Hepatocyte (in vitro differentiated cells): ENCODE measurements at regions not wholly inside any gene's neighbourhood (a gene's known extent, or its start where the extent isn't known, plus 50 kb on each side); places are given as distances from the start of the nearest gene placed in this dataset.

Source experiments
- DNase-seq: peaks from one replicate; pipeline ENCODE4 v3.0.0-alpha.2; 2016; ENCODE audit warnings: low spot score
- H2AFZ ChIP-seq: fragments of 200-600 bp; sonication (generic); 2 replicates; pipeline ENCODE4 v1.6.0; 2016; ENCODE audit warnings: antibody characterized with exemption, mild to moderate bottlenecking
- H3K27ac ChIP-seq: fragments of 200-600 bp; sonication (generic); 2 replicates; pipeline ENCODE4 v1.5.1; 2016; ENCODE audit warnings: mild to moderate bottlenecking
- H3K27me3 ChIP-seq: fragments of 200-600 bp; sonication (generic); 2 replicates; pipeline ENCODE4 v1.6.1; 2016
- H3K36me3 ChIP-seq: fragments of 200-600 bp; sonication (generic); replicated peaks from 2 replicates; pipeline ENCODE4 v1.5.1; 2016; ENCODE audit warnings: low read depth; ENCODE audit not compliant: insufficient read depth
- H3K4me1 ChIP-seq: fragments of 200-600 bp; sonication (generic); 2 replicates; pipeline ENCODE4 v1.5.1; 2016; ENCODE audit warnings: mild to moderate bottlenecking, moderate library complexity; ENCODE audit not compliant: insufficient read depth
- H3K4me2 ChIP-seq: fragments of 200-600 bp; sonication (generic); 2 replicates; pipeline ENCODE4 v1.6.0; 2016
- H3K4me3 ChIP-seq: fragments of 200-600 bp; sonication (generic); 2 replicates; pipeline ENCODE4 v1.5.1; 2016; ENCODE audit warnings: mild to moderate bottlenecking
- H3K79me2 ChIP-seq: fragments of 200-600 bp; sonication (generic); 2 replicates; pipeline ENCODE4 v1.6.0; 2017; ENCODE audit warnings: mild to moderate bottlenecking
- H3K9me2 ChIP-seq: fragments of 200-600 bp; sonication (generic); replicated peaks from 2 replicates; pipeline ENCODE4 v1.6.0; 2017; ENCODE audit warnings: mild to moderate bottlenecking; ENCODE audit not compliant: insufficient read depth
- H3K9me3 ChIP-seq: fragments of 200-600 bp; sonication (generic); 2 replicates; pipeline ENCODE4 v1.5.1; 2016; ENCODE audit warnings: low read depth, mild to moderate bottlenecking
- H4K20me1 ChIP-seq: fragments of 200-600 bp; sonication (generic); 2 replicates; pipeline ENCODE4 v1.6.0; 2016; ENCODE audit warnings: mild to moderate bottlenecking; ENCODE audit not compliant: insufficient read depth, poor library complexity, severe bottlenecking
- EZH2 ChIP-seq: fragments of 200-600 bp; sonication (generic); IDR thresholded peaks from 2 replicates; pipeline ENCODE4 v1.6.1; 2016; ENCODE audit warnings: antibody characterized with exemption, mild to moderate bottlenecking, borderline replicate concordance
- EZH2phosphoT487 ChIP-seq: fragments of 200-600 bp; sonication (generic); IDR thresholded peaks from one replicate; pipeline ENCODE4 v1.6.1; 2018; ENCODE audit warnings: antibody characterized with exemption, mild to moderate bottlenecking, low read depth, moderate library complexity; ENCODE audit not compliant: unreplicated experiment, severe bottlenecking
- WGBS: methylation state at CpG from one replicate; pipeline ENCODE4 v1.1.6; 2016; ENCODE audit warnings: low lambda C conversion rate; ENCODE audit errors: missing lambda C conversion rate; 5-methylcytosine and 5-hydroxymethylcytosine counted together
- TF ChIP-seq, protein P1 (sequence below): fragments of 200-600 bp; sonication (generic); IDR thresholded peaks from 2 replicates; pipeline ENCODE4 v1.5.1; 2016; ENCODE audit warnings: antibody characterized with exemption, mild to moderate bottlenecking; ENCODE audit not compliant: poor library complexity

DNA sequence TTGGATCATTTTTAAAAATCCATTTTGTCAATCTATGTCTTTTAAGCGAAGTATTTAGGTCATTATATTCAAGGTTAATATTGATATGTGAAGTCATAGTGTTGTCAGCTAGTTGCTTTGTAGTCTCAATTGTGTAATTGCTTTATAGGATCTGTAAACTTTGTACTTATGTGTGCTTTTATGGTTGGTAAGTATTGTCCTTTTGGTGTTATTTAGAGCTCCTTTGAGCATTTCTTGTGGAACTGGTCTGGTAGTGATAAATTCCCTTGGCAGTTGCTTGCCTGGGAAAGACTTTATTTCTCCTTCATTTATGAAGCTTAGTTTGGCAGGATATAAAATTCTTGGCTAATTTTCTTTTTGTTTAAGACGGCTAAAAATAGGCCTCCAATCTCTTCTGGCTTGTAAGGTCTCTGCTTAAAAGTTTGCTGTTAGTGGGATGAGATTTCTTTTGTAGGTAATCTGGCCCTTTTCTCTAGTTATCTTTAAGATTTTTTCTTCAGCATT is 368.8 kb downstream of the SPRY2 start:
- WGBS = 86% methylated on average over 2 of the region's 2 CpGs
- Histone ChIP-seq H3K36me3 (no peaks in the 10 kb centered on the region), H4K20me1 (no peaks in the 10 kb centered on the region), H3K4me3 (no peak overlapping the region), H3K9me3 (no peaks in the 10 kb centered on the region), H3K27ac (no peak overlapping the region), H2AFZ (no peak overlapping the region), H3K9me2 (no peaks in the 10 kb centered on the region), H3K27me3 (no peaks in the 10 kb centered on the region), H3K4me2 (no peak overlapping the region), H3K4me1 (no peaks in the 10 kb centered on the region), H3K79me2 (no peaks in the 10 kb centered on the region)
- TF ChIP-seq EZH2 (no peak), EZH2phosphoT487 (no peak)
- TF ChIP-seq, protein P1, sequence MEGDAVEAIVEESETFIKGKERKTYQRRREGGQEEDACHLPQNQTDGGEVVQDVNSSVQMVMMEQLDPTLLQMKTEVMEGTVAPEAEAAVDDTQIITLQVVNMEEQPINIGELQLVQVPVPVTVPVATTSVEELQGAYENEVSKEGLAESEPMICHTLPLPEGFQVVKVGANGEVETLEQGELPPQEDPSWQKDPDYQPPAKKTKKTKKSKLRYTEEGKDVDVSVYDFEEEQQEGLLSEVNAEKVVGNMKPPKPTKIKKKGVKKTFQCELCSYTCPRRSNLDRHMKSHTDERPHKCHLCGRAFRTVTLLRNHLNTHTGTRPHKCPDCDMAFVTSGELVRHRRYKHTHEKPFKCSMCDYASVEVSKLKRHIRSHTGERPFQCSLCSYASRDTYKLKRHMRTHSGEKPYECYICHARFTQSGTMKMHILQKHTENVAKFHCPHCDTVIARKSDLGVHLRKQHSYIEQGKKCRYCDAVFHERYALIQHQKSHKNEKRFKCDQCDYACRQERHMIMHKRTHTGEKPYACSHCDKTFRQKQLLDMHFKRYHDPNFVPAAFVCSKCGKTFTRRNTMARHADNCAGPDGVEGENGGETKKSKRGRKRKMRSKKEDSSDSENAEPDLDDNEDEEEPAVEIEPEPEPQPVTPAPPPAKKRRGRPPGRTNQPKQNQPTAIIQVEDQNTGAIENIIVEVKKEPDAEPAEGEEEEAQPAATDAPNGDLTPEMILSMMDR = no peak
- no peak for DNase-seq

DNA sequence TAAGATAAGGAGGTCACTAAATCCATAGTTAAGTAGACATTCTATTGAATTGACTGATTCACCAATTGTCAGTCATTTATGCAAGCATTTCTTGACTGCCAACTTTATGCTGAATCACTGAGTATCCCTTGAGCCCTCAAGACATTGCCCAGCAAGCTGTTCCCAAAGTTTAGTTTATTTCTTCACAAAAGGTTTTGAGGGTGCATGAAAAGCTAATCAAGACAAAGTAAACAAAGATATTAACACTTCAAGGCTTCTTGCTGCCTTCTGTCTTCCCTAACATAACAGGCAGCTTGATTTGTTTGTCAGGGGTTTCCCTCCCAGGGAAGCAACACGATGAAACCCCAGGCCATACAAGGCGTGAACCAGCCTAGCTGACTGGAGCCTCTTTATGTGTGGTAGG is 374.4 kb downstream of the SPRY2 start:
- Histone ChIP-seq H3K4me3 (no peak overlapping the region), H4K20me1 (no peaks in the 10 kb centered on the region), H3K9me2 (no peaks in the 10 kb centered on the region), H3K27me3 (no peaks in the 10 kb centered on the region), H3K9me3 (no peaks in the 10 kb centered on the region), H3K4me2 (no peak overlapping the region), H3K4me1 (no peaks in the 10 kb centered on the region), H2AFZ (no peak overlapping the region), H3K36me3 (no peaks in the 10 kb centered on the region), H3K79me2 (no peaks in the 10 kb centered on the region), H3K27ac (no peak overlapping the region)
- 38% methylated on average over 2 of the region's 2 CpGs for WGBS
- TF ChIP-seq, protein P1 = no peak
- TF ChIP-seq EZH2 (no peak), EZH2phosphoT487 (no peak)
- DNase-seq = no peak

DNA sequence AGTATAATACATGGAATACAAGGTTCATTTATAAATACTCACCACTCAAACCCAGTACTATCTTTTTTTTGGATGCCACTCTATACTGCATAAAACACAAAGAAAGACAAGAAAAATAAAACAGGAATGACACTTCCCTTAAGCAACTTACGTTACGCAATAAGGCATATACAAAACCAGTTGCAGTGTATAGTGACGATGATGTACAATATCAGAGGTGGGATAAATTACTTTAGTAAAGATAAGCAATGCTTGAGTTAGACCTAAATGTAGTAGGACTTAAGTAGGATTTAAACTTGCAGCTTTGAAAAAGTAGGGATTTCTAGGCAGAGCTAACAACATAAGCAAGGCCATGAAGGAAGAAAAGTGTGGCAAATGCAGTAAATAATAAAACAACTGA is 374.9 kb downstream of the SPRY2 start:
- H3K4me1 ChIP-seq = no peaks in the 10 kb centered on the region
- H3K79me2 ChIP-seq = no peaks in the 10 kb centered on the region
- no peak overlapping the region for H3K27ac ChIP-seq
- no peaks in the 10 kb centered on the region for H3K36me3 ChIP-seq
- no peaks in the 10 kb centered on the region for H3K9me2 ChIP-seq
- H3K4me2 ChIP-seq = no peak overlapping the region
- H3K4me3 ChIP-seq = no peak overlapping the region
- no peak overlapping the region for H2AFZ ChIP-seq
- WGBS = 84% methylated on average over 3 of the region's 3 CpGs
- no peaks in the 10 kb centered on the region for H3K27me3 ChIP-seq
- H3K9me3 ChIP-seq = no peaks in the 10 kb centered on the region
- H4K20me1 ChIP-seq = no peaks in the 10 kb centered on the region
- TF ChIP-seq EZH2 (no peak), EZH2phosphoT487 (no peak)
- TF ChIP-seq, protein P1 = no peak
- no peak for DNase-seq

DNA sequence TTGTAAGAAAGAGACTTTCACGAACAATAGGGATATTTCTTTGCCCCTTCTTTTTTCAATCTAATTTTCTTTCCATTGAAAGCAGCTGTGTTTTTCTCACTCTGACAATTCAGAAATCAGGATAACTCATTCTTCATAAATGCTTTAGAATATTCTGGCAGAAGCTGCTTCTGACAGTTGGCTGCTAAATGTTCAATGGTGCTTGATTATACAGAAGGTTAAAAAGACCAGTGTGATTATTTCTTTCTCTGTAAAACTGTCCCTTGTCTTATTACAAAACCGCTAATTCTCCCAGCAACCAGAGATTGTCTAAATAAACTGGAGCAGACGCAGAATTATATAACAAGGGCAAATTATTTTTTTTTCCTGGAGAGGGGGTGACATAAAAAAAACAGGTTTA is 394.4 kb downstream of the SPRY2 start:
- no peak for DNase-seq
- Histone ChIP-seq H3K27ac (no peak overlapping the region), H3K27me3 (no peaks in the 10 kb centered on the region), H3K4me1 (no peaks in the 10 kb centered on the region), H3K36me3 (no peaks in the 10 kb centered on the region), H2AFZ (no peak overlapping the region), H3K4me3 (no peak overlapping the region), H3K9me2 (no peaks in the 10 kb centered on the region), H4K20me1 (no peaks in the 10 kb centered on the region), H3K9me3 (no peaks in the 10 kb centered on the region), H3K79me2 (no peaks in the 10 kb centered on the region), H3K4me2 (no peak overlapping the region)
- TF ChIP-seq, protein P1 = no peak
- TF ChIP-seq EZH2 (no peak), EZH2phosphoT487 (no peak)
- 90% methylated on average over 3 of the region's 3 CpGs for WGBS
